Muscle layer of colon (tissue), 2 donors: ENCODE measurements at regions not wholly inside any gene's neighbourhood (a gene's known extent, or its start where the extent isn't known, plus 50 kb on each side); places are given as distances from the start of the nearest gene placed in this dataset.

ENCODE experiments used
- H3K27ac ChIP-seq: one replicate; pipeline ENCODE4 v1.7.0; 2013; ENCODE audit warnings: low read depth, mild to moderate bottlenecking, low read length, moderate library complexity
- H3K27me3 ChIP-seq, 2 donors: one replicate each; pipeline ENCODE4 v1.7.0; 2013; ENCODE audit warnings: low read length in 2 of 2, mild to moderate bottlenecking in 2 of 2; ENCODE audit not compliant: insufficient read depth in 2 of 2, control insufficient read depth in 1 of 2
- H3K36me3 ChIP-seq: one replicate; pipeline ENCODE4 v1.7.0; 2013; ENCODE audit warnings: mild to moderate bottlenecking, low read length; ENCODE audit not compliant: insufficient read depth
- H3K4me1 ChIP-seq: one replicate; pipeline ENCODE4 v1.7.0; 2013; ENCODE audit warnings: mild to moderate bottlenecking, low read length; ENCODE audit not compliant: insufficient read depth
- H3K4me3 ChIP-seq, 2 donors: one replicate each; pipeline ENCODE4 v1.7.0; 2013; ENCODE audit warnings: low read length in 2 of 2, low read depth in 1 of 2, mild to moderate bottlenecking in 1 of 2, moderate library complexity in 1 of 2
- H3K9ac ChIP-seq: one replicate; pipeline ENCODE4 v1.7.0; 2013; ENCODE audit warnings: low read length
- H3K9me3 ChIP-seq: one replicate; pipeline ENCODE4 v1.7.0; 2013; ENCODE audit warnings: mild to moderate bottlenecking, low read length
- donor health status: abdominal sarcoma.
- donor health status: Adenocarcinoma of cecum.

DNA sequence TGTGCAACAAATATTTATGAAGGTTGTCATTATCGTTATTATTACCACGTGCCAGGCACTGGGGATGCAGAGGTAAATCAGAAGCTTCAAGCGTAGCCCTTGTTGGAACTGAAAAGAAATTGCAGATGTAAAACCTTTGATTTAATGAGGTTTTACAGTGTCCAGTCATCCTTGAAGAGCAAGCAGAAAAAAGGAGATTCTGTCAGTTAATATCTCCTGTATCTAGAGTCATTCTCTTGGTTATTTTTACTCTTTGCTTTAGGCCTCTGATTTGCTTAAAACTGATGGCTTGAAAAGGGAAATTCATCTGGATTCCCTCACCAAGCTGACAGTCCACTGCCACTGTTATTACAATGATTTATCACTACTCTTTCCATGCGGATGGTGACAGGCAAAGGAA is 179.3 kb downstream of the GALC start:
- no peak overlapping the region for H3K4me3 ChIP-seq
- no peaks in the 10 kb centered on the region for H3K9me3 ChIP-seq
- no peaks in the 10 kb centered on the region for H3K36me3 ChIP-seq
- H3K4me1 ChIP-seq: no peaks in the 10 kb centered on the region
- no peak overlapping the region for H3K9ac ChIP-seq
- H3K27ac ChIP-seq: no peak overlapping the region
- H3K27me3 ChIP-seq: no peaks in the 10 kb centered on the region

DNA sequence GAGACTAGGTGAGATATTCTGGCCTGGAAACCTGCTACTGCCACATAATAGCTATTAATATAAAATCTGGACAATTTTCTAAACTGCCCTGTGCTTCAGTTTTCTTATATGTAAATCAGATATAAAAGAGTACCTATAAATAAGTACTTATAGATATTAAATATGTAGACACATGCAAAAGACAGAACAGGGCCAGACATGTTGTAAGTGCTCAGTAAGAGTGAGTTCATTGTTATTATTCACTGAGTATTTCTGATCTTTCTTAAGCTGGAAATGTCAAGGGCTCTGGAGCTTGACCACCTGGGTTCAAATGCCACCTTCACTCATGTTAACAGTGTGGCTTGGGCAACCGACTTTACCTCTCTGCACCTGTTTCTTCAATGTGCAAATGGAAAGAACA is 179.8 kb downstream of the GALC start:
- H3K36me3 ChIP-seq: no peaks in the 10 kb centered on the region
- H3K4me3 ChIP-seq: no peak overlapping the region
- H3K4me1 ChIP-seq: no peaks in the 10 kb centered on the region
- no peaks in the 10 kb centered on the region for H3K9me3 ChIP-seq
- H3K27ac ChIP-seq: no peak overlapping the region
- no peak overlapping the region for H3K9ac ChIP-seq
- no peaks in the 10 kb centered on the region for H3K27me3 ChIP-seq

DNA sequence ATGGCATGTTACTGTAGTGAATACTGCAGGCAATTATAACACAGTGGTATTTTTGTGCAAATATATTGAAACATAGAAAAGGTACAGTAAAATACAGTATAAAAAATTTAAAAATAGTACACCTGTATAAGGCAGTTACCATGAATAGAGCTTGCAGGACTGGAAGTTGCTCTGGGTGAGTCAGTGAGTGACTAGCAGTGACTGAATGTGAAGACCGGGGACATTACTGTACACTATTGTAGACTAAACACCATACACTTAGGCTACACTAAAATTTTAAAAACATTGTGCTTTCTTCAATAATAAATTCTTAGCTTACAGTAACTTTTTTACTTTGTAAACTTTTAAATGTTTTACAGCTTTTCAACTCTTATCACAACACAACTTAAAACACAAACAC is 181.7 kb downstream of the GALC start:
- no peaks in the 10 kb centered on the region for H3K27me3 ChIP-seq
- H3K9ac ChIP-seq: no peak overlapping the region
- no peaks in the 10 kb centered on the region for H3K36me3 ChIP-seq
- no peak overlapping the region for H3K27ac ChIP-seq
- no peaks in the 10 kb centered on the region for H3K9me3 ChIP-seq
- no peaks in the 10 kb centered on the region for H3K4me1 ChIP-seq
- H3K4me3 ChIP-seq: no peak overlapping the region

DNA sequence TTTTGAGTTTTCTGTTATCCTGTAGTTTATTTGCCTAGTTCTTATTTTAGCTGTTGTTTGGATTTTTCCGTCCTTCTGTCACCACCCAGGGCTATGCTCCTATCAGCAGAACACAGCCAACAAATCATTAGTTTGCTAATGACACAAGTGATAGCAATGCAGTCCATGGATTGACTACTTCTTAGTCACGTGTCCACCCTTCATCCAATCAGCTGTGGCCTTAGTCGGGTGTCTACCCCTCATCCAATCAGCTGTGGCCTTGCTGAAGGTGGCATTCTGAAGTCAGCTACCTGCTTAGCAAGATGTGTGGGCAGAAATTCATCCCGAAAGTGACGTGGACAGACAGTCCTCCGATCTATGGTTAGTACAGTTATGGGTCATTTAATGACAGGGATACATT is 182.3 kb downstream of the GALC start:
- Histone ChIP-seq H3K9me3 (no peaks in the 10 kb centered on the region), H3K9ac (no peak overlapping the region), H3K4me3 (no peak overlapping the region), H3K4me1 (no peaks in the 10 kb centered on the region), H3K27ac (no peak overlapping the region), H3K27me3 (no peaks in the 10 kb centered on the region), H3K36me3 (no peaks in the 10 kb centered on the region)

DNA sequence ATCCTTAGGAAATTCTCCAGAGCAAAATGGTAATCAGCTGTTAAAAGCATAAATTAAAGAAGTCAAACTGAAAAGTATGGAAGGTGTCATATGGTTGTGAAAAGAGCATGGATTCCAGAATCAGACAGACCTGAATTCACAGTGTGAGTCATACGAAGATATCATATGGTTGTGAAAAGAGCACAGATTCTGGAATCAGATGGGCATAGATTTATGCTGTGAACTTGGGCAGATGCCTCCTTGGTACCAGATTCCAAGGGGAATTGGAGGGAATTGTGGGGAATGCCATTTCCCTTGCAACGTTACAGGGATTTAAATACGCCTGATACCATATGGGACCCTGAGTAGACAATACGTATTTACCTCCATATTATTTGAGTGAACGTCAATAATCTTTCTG is 183.7 kb downstream of the GALC start:
- Histone ChIP-seq H3K9me3 (no peaks in the 10 kb centered on the region), H3K9ac (no peak overlapping the region), H3K27ac (no peak overlapping the region), H3K27me3 (no peaks in the 10 kb centered on the region), H3K4me1 (no peaks in the 10 kb centered on the region), H3K36me3 (no peaks in the 10 kb centered on the region), H3K4me3 (no peak overlapping the region)

DNA sequence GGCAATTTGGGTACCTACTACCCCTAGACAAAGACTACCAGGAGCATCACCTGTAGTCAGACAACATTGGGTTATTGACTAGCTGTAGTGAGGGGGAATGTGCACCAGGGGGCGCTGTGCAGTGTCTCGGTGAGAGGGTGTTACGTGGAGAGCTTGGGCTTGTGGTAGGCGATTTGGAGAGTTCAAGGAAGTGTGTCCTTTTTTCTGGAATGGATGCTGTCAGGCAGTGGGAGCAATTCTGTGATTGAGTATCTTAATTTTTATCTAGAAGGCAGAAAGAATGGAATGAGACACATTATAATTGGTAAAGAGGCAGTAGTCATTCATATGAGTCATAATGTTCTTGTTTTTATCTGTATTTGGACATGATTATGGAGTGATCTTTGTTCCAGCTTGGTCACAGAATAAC is 187.7 kb downstream of the GALC start:
- Histone ChIP-seq H3K4me1 (no peaks in the 10 kb centered on the region), H3K27ac (no peak overlapping the region), H3K9ac (no peak overlapping the region), H3K27me3 (no peaks in the 10 kb centered on the region), H3K36me3 (no peaks in the 10 kb centered on the region), H3K4me3 (no peak overlapping the region), H3K9me3 (no peaks in the 10 kb centered on the region)

DNA sequence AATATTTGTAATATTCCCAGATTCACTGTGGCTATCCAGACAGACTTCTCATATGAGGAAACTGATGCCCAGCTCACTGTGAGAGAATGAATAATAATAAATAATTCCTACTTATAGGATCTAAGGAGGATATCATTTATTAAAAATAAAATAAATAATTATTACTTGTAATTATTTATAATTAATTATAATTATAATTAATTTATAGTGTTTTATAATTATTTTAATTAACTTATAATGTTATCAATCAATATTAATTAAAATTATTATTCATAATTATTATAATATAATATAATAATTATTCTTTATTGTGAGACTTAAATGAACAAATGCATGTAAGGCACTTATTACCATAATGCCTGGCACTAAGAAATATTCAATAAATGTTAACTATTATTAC is 192.8 kb downstream of the GALC start:
- no peak overlapping the region for H3K27ac ChIP-seq
- H3K4me3 ChIP-seq: no peak overlapping the region
- no peaks in the 10 kb centered on the region for H3K27me3 ChIP-seq
- no peaks in the 10 kb centered on the region for H3K36me3 ChIP-seq
- no peaks in the 10 kb centered on the region for H3K4me1 ChIP-seq
- H3K9ac ChIP-seq: no peak overlapping the region
- no peaks in the 10 kb centered on the region for H3K9me3 ChIP-seq

DNA sequence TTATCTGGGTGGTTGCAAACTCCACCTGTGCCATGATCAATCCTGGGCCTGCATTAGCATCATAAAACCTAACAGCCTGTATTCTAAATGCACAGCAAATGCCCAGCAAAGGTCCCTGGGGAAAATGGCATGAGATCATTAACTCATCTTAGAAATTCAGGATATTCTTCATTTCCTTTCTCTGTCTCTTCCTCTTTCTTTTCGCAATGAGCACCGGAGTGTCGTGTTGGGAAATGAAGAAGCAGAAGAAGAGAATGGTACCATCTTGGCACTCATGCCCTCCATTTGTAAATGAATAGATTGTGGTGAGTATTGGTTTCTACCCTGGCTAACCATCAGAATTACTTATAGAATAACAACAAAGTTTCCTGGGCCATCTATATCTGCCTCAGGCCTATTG is 193.6 kb downstream of the GALC start:
- H3K9ac ChIP-seq: no peak overlapping the region
- H3K4me1 ChIP-seq: no peaks in the 10 kb centered on the region

DNA sequence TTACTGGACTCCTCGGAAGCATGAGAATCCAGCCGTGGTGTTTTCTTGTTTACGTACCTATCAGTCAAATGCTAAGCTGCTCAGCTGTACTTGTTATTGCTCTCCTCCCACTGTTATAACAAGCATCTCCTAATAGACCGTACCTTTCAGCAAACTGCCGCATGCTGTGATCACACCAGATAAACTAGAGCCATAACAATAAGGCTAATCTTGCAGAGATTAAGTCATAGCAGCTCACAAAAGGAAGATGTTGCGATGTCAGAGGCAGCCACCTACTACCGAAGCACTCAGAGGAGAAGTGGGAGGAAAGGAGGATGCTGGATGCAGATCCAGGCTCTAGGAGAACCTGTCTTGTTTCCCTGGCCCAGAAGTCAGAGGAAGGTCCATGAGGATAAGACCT is 196.0 kb downstream of the GALC start:
- no peaks in the 10 kb centered on the region for H3K4me1 ChIP-seq
- H3K9ac ChIP-seq: no peak overlapping the region
- H3K36me3 ChIP-seq: no peaks in the 10 kb centered on the region
- H3K4me3 ChIP-seq: no peak overlapping the region
- H3K9me3 ChIP-seq: no peaks in the 10 kb centered on the region
- H3K27me3 ChIP-seq: no peaks in the 10 kb centered on the region
- H3K27ac ChIP-seq: no peak overlapping the region

More for the DNA sequence above, 193.6 kb downstream of the GALC start:
- no peak overlapping the region for H3K27ac ChIP-seq
- no peaks in the 10 kb centered on the region for H3K36me3 ChIP-seq
- H3K27me3 ChIP-seq: no peaks in the 10 kb centered on the region
- H3K4me3 ChIP-seq: no peak overlapping the region
- H3K9me3 ChIP-seq: no peaks in the 10 kb centered on the region

DNA sequence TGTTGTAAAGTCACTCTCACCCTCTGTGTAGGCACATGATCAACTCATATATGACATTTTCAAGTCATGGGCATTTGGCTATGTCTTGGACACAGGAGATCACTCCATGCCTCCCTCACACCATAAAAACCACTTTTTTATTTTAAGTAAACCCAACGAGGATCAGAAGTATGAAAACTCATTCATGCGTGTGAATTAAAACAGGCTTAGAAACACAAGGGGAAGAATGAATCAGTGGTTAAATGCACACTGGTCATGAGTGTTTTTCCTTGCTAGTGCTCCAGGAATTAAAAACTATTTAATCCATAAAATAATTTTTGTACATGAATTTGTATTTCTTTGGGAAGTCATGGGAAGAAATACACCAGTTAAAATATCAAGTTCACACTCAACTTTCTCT is 198.4 kb downstream of the GALC start:
- Histone ChIP-seq H3K4me1 (no peaks in the 10 kb centered on the region), H3K4me3 (no peak overlapping the region), H3K27ac (no peak overlapping the region), H3K36me3 (no peaks in the 10 kb centered on the region), H3K9ac (no peak overlapping the region), H3K9me3 (no peaks in the 10 kb centered on the region), H3K27me3 (no peaks in the 10 kb centered on the region)

DNA sequence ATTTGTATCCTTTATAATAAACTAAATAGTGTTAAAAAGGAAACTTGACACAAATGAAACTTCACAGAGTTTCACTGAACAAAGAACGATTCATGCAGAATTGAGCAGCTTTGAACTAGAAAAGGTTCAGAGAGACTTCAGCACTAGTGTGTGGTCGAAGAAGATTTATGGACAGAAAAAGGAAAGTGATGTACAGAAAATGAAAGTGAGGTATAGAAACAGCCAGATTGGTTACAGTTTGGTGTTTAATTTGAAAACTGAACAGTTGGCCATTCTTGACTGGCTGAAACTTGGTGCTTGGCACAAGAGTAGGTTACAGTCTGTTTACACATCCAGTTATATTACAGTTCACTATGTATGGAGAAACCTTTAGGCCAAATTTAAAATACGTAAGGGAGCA is 207.1 kb downstream of the GALC start:
- Histone ChIP-seq H3K9me3 (no peaks in the 10 kb centered on the region), H3K27ac (no peak overlapping the region), H3K27me3 (no peaks in the 10 kb centered on the region)

DNA sequence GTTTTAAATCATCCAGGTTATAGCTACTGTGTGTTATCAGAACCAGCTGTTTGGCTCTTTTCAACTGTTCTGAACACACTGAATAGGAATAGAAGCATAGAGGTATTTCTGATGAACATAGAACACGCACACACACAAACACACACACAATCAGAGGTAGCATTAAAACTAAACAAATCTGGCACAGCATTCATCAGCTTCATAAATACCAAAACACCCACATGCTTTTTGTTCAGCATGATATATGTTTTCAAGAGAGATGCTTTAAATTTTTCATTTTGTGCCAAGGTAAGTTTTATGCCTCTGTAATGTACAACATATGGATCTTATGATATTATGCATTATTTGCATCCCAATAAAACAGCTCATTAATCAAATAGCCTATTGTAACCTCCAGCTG is 208.6 kb downstream of the GALC start:
- Histone ChIP-seq H3K9me3 (no peaks in the 10 kb centered on the region), H3K27ac (no peak overlapping the region), H3K4me1 (no peaks in the 10 kb centered on the region), H3K27me3 (no peaks in the 10 kb centered on the region), H3K36me3 (no peaks in the 10 kb centered on the region), H3K4me3 (no peak overlapping the region), H3K9ac (no peak overlapping the region)

More for the DNA sequence above, 207.1 kb downstream of the GALC start:
- Histone ChIP-seq H3K36me3 (no peaks in the 10 kb centered on the region), H3K4me3 (no peak overlapping the region), H3K4me1 (no peaks in the 10 kb centered on the region), H3K9ac (no peak overlapping the region)
